Uterus (tissue), 3 donors: ENCODE measurements at regions not wholly inside any gene's neighbourhood (a gene's known extent, or its start where the extent isn't known, plus 50 kb on each side); places are given as distances from the start of the nearest gene placed in this dataset.

Experiments used
- DNase-seq, 2 donors: peaks; one replicate each; pipeline ENCODE4 v3.0.0-alpha.2; 2019 to 2020
- H3K27ac ChIP-seq, 2 donors: fragments of 200-600 bp; sonication (generic); 1 replicate in 1 of 2; 2 replicates in 1 of 2; pipeline ENCODE4 v1.5.1; 2016 to 2018
- H3K27me3 ChIP-seq, 2 donors: fragments of 200-600 bp; sonication (generic); one replicate each; pipeline ENCODE4 v1.5.1; 2018 to 2019; ENCODE audit warnings: control low read depth in 1 of 2
- H3K36me3 ChIP-seq, 2 donors: fragments of 200-600 bp; sonication (generic); one replicate each; pipeline ENCODE4 v1.5.1; 2019; ENCODE audit warnings: control low read depth in 1 of 2
- H3K4me1 ChIP-seq, 2 donors: fragments of 200-600 bp; sonication (generic); one replicate each; pipeline ENCODE4 v1.5.1; 2018 to 2019; ENCODE audit warnings: control low read depth in 1 of 2
- H3K4me3 ChIP-seq, 2 donors: fragments of 200-600 bp; sonication (generic); 1 replicate in 1 of 2; 2 replicates in 1 of 2; pipeline ENCODE4 v1.5.1; 2018 to 2019; ENCODE audit warnings: mild to moderate bottlenecking in 1 of 2
- H3K9me3 ChIP-seq, 2 donors: fragments of 200-600 bp; sonication (generic); one replicate each; pipeline ENCODE4 v1.5.1; 2019; ENCODE audit warnings: control low read depth in 1 of 2
- CTCF ChIP-seq, 4 experiments: fragments of 200-600 bp in 2 of 4; fragments of 450-650 bp in 2 of 4; sonication (generic) in 2 of 4; IDR thresholded peaks; one replicate each; pipeline ENCODE4 v1.5.1; 2016 to 2019; ENCODE audit warnings: antibody characterized with exemption in 4 of 4, mild to moderate bottlenecking in 2 of 4, moderate library complexity in 1 of 4
- POLR2A ChIP-seq, 2 donors: fragments of 450-650 bp; IDR thresholded peaks; one replicate each; pipeline ENCODE4 v1.6.1; 2016; ENCODE audit warnings: antibody characterized with exemption in 2 of 2, mild to moderate bottlenecking in 1 of 2, moderate library complexity in 1 of 2
- intact Hi-C: fragments of 100-400 bp; cut with DNase I; formaldehyde crosslinking; loops from one replicate; pipeline ENCODE4 v1.15.1; 2023; ENCODE audit warnings: low total_unique reads
- donor health status: DM: yes; HTN: yes; CAD: no.

GRCh38 chr2:239724851-239725550, 300.1 kb downstream of the NDUFA10 start:
- H3K9me3 ChIP-seq, result no peaks in the 10 kb centered on the region
- H3K4me1 ChIP-seq, result no peaks in the 10 kb centered on the region
- H3K27me3 ChIP-seq, result no peaks in the 10 kb centered on the region
- no peaks in the 10 kb centered on the region for H3K36me3 ChIP-seq
- no peak overlapping the region for H3K4me3 ChIP-seq
- intact Hi-C loops, result no loop called here
- DNase-seq, result peak; percentile 3 to 4
- no peak for TF ChIP-seq CTCF (IDR thresholded peaks at IDR 0.05)
- TF ChIP-seq POLR2A (IDR thresholded peaks at IDR 0.05), result no peak
- no peak overlapping the region for H3K27ac ChIP-seq

DNA sequence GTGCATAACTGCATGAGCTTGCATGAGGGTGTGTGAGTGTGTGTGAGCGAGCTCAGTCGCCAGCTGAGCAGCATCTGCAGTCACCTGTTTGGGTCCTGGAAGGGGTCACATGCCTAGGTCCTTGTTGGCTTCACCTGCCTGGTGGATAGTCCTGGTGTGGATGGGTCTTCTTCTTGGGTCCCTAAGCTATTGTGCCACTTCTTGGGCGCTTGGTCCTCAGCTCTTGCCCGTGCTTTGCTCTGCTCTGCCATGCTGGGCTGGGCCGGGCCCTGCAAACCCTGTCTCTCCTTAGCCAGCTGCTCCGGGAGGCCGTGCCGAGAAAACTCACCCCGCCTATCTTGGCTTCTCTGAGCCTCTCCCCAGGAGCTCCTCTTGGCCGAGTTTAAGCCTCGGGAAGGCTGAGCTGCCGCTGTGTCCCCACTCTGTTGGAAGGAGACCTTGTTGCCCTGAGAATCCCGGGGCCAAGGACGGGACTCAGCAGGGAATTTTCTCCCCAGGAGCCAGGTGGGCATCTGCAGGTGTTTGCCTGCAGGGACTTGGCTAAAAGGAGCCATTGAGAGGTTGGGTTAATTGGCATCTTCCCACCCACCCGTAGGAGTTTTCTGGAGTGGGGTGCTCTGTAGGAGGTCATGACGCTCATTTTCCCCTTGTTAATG, 300.8 kb downstream of the NDUFA10 start:
- intact Hi-C loops, result no loop called here
- TF ChIP-seq CTCF (IDR thresholded peaks at IDR 0.05), result no peak
- TF ChIP-seq POLR2A (IDR thresholded peaks at IDR 0.05), result no peak
- Histone ChIP-seq H3K36me3 (no peaks in the 10 kb centered on the region), H3K9me3 (no peaks in the 10 kb centered on the region), H3K27ac (no peak overlapping the region), H3K27me3 (no peaks in the 10 kb centered on the region), H3K4me1 (no peaks in the 10 kb centered on the region), H3K4me3 (no peak overlapping the region)
- DNase-seq, result peak; percentile 2 to 9

DNA sequence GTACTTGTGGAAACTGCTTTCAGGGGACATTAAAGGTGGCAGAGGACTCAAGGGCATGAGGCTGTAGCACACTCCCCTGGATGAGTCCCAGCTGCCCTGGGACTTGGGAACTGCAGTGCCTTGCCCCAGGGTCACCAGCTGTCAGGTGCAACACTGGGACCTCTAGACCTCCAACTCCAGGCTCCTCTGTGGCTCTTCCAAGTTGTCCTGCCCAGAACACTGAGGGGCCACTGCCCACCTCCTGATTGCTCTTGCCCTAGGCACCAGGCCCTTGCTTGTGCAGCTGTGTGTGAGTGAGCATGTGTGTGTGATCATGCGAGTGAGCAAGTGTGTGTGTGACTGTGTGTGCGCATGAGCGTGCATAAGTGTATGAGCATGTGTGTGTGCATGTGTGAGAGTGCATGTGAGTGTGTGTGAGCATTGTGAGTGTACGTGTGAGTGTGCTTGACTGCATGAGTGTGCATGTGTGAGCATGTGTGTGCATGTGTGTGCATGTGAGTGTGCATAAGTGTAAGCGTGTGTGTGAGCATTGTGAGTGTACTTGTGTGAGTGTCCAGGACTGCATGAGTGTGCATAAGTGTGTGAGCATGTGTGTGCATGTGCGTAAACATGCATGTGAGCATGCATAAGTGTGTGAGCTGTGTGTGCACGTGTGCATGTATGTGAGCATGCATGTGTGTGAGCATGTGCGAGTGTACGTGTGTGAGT, 301.5 kb downstream of the NDUFA10 start:
- intact Hi-C loops, result no loop called here
- peak; percentile 3 to 5 for DNase-seq
- no peak overlapping the region for H3K27ac ChIP-seq
- H3K27me3 ChIP-seq, result no peaks in the 10 kb centered on the region
- H3K4me3 ChIP-seq, result no peak overlapping the region
- no peaks in the 10 kb centered on the region for H3K9me3 ChIP-seq
- TF ChIP-seq POLR2A (IDR thresholded peaks at IDR 0.05) (no peak), CTCF (IDR thresholded peaks at IDR 0.05) (no peak)
- no peaks in the 10 kb centered on the region for H3K4me1 ChIP-seq
- no peaks in the 10 kb centered on the region for H3K36me3 ChIP-seq

DNA sequence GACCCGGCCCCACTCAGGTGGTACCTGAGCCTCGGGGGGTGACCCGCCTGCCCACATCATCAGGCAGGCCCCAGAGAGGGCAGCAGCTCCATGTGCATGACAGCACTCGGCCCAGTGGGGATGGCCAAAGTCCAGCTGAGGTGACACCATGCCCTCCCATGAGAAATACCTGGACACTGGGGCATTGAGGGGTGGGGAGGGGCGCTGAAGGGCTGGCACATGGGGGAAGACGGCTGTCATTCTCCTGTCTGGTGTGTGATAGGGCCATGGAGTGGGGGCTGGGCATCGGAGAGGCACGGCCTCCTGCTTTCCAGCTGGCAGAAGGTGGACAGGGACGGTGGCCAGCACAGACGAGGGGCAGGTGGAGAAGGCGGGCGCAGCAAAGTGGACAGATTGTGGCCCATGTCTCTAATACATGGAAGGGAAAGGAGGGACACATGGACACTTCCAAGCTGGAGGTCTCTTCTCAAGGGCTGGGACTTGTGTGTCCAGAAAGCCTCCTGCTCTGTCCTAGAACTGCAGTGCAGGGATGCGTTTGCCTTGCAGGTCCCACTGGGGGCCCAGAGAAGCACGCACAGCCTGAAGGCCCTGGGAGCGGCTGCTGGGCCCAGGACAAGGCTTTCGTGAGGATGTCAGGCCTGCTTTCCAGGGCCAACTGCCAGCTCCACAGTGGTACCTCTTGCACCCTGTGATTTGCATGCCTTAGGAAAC, 302.2 kb downstream of the NDUFA10 start:
- peak in 1 of 2 donors; percentile 4 for DNase-seq
- no peak overlapping the region for H3K4me3 ChIP-seq
- H3K4me1 ChIP-seq, result no peaks in the 10 kb centered on the region
- H3K9me3 ChIP-seq, result no peaks in the 10 kb centered on the region
- intact Hi-C loops, result no loop called here
- no peaks in the 10 kb centered on the region for H3K36me3 ChIP-seq
- H3K27me3 ChIP-seq, result no peaks in the 10 kb centered on the region
- TF ChIP-seq POLR2A (IDR thresholded peaks at IDR 0.05) (no peak), CTCF (IDR thresholded peaks at IDR 0.05) (no peak)
- H3K27ac ChIP-seq, result no peak overlapping the region
